GM19372 (cell line): ENCODE measurements at regions not wholly inside any gene's neighbourhood (a gene's known extent, or its start where the extent isn't known, plus 50 kb on each side); places are given as distances from the start of the nearest gene placed in this dataset.
A peak's percentile ranks its signal among the peaks of the same experiment; 100 is the strongest.
"Not testable (repeated sequence)": the region's sequence is repeated elsewhere in the genome, so short reads cannot be mapped to it uniquely, and the experiment has no call there.

Source experiments
- ATAC-seq: cut with Tn5 transposase; IDR thresholded peaks from one replicate; pipeline ENCODE4 v1.9.1; 2021; ENCODE audit warnings: mild to moderate bottlenecking, low read depth, moderate library complexity; ENCODE audit not compliant: unreplicated experiment

GRCh38 chr17:37859451-37859850, 64.8 kb upstream of the TBC1D3K start:
- ATAC-seq: no peak

DNA sequence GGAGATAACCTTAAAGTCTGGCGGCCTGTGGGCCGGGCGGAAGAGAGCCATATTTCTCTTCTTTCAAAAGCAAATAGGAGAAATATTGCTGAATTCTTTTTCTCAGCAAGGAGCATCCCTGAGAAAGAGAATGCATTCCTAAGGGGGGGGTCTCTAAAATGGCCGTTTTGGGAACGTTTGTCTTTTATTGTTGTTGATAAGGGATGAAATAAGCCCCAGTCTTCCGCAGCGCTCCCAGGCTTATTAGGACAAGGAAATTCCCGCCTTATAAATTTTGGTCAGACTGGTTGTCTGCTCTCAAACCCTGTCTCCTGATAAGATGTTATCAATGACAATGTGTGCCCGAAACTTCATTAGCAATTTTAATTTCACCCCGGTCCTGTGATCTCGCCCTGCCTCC, 65.8 kb upstream of the TBC1D3K start:
- ATAC-seq: not testable (repeated sequence)

DNA sequence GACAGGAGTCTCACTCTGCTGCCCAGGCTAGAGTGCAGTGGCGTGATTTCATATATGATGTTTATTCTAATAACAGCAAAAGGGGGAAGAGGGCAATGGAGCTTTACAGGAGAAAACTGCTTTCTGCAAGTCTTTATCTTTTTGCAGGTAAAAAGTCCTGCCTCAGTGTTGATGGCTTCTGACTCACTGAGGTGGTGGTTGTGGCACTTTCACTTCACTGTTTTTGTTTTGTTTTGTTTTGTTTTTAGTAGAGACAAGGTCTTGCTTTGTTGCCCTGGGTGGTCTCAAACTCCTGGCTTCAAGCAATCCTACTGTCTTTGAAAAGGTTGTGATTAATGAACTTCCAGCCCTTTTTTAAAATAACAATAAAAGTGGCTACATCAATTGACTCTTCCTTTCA, 68.0 kb upstream of the TBC1D3K start:
- no peak for ATAC-seq

- no peak for ATAC-seq
Observed at GRCh38 chr17:37849617-37849972, 74.6 kb upstream of the TBC1D3K start.

GRCh38 chr17:37848690-37849616, 75.3 kb upstream of the TBC1D3K start:
- no peak for ATAC-seq

DNA sequence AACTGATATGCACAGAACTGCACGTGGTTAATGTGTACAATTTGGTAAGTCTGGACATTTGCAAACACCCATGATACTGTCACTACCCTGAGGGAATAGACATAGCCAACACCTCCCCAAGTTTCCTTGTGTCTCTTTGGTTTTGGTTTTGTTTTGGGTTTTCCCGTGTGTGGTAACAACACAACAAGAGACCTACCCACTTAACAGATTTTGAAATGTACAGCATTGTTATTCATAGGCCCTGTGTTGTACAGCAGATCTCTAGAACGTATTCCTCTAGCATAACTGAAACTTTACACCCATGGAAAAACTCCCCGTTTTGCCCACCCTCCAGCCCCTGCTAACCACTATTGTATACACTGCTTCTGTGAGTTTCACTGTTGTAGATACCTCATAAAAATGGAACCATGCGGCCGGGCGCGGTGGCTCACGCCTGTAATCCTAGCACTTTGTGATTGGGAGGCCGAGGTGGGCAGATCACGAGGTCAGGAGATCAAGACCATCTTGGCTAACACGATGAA, 76.3 kb upstream of the TBC1D3K start:
- no peak for ATAC-seq

DNA sequence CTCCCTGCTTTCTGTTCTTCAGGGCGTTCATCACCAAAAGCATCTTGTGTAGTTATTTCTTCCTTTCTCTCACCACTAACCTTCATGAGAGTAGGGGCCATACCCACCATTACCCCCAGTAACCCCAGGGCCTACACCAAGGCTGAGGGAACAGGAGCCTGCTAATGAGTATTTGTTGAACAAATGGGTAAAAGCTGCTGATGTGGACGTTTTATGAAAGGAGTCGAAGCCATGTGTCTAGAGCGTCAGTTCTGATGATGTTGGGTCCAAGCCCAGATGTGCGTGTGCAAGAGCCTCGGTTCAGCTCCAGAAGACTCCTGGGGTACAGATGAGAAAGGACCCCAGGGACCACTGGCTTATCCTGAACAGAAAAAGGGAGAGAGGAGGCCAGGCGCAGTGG, 77.1 kb upstream of the TBC1D3K start:
- no peak for ATAC-seq

DNA sequence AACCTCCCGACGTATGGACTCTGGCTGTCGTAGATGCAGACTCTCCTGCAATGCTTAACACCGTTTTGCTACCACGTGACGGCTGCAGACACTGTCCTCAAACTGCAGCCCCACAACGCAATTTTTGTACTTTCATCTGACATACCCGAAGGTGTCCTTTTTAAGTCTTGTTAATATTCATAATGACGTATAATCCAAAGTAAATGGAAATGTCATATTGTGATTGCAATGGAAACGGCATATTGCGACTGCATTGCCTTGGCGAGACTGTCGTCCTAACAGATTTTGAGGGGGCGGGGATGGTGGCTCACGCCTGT, 79.3 kb upstream of the TBC1D3K start:
- ATAC-seq: no peak

DNA sequence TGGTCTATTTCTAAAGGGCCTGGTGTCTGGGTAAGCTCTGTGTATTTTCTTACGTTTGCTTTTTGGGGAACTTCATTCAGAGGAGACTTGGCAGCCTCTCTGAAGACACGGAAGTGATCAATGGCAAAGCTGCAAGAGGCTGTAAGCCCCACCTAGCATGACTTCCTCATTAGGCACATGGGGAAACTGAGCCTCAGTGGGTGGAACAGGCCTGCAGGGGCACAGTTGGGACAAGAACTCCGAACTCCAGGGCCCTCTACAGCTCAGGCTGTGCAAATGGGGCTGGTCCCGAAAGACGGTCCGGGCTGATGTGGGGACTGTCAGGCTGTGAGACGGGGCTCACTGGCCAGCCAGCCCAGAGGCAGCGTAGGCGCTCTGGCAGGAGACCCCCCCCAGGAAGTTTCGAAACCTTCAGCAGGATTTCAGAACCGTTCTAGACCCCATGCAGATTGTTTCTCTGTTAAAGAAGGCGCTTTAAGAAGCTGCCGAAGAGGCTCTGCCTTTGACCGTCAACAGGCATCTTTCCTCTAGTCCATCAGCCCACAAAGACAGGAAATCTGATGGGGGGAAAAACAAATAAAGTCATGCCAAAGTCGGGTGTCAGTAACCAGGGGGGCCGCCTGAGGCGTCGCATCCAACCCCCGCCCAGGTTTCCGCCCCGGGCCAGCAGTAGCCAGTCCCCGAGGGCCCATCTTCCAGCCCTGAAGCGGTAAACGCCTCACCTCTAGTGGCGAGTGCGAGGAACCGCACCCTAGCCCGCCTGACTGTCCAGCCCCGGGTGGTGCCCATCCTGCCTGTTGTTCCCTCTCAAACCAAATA, 79.8 kb upstream of the TBC1D3K start:
- peak; percentile 68 for ATAC-seq

- no peak for ATAC-seq
Observed at GRCh38 chr17:37842401-37842800, 81.8 kb upstream of the TBC1D3K start.

- ATAC-seq: no peak
Observed at GRCh38 chr17:37841232-37841631, 83.0 kb upstream of the TBC1D3K start.

DNA sequence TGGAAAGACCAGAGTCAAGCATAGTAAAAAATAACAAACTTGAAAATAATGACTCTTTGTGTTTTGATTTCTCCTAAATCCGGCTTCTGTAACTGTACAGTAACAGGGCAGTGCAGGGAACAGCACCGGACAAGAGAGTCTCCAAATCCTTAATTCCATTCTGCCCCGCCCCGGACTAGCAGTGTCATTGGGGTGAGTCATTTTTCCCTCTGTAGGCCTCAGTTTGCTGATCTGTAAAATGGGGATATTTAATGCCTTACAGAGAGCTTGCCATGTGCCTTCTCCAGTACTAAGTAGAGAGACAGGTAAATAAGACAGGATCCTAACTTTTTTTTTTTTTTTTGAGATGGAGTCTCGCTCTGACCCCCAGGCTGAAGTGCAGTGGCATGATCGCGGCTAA, 83.6 kb upstream of the TBC1D3K start:
- no peak for ATAC-seq

DNA sequence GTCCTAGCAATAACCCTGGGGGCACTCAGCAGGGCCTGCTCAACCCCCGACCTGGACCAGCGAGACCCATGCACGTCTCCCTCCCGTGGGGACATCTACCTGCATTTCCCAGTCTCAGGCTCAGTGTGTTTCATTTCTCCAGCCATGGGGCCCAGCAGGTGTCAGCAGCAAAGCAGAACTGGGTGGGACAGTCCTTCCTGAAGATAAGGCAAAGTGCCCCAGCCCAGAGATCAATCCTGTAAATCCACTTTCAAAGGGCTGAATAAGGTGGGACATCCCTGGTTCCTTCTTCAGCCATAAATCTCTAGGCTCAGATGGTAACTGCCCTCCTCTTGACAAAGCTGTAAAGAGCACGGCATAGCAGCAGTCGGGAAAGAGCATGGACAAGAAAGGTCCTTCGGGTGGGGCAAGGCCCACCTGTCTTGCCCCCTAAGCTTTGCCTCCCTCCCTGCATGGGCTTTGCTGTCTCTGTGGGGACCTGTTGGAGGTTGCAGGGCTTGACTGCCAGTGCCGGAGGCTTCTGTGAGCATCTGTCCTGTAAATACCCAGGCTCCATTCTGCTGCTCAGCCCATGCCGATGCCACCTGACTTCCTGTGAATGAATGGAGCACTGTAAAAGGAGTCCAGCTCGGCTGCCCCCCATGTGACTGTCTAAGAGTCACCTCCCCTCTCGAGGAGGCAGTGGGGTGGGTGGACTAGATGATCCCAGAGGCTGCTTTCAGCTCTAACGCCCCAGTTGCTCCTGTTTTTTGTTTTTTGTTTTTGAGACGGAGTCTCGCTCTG, 84.8 kb upstream of the TBC1D3K start:
- no peak for ATAC-seq

DNA sequence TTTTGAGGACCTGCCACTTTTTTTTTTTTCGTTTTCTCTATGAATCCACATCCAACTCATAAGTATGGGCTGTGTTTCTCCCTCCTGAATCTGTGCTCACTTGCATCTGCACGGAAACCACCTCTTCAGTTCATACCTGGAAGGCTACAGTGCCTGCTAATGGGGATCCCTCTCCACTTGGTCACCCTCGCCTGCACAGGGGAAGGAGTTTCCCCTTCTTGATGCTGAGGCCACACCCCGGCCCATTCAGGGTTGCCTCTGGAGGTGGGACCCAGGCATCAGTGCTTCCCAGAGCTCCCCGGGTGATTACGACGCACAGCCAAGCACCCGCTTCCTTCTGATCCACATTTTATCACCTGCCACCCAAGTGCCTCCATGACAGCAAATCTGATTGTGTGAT, 85.9 kb upstream of the TBC1D3K start:
- no peak for ATAC-seq

DNA sequence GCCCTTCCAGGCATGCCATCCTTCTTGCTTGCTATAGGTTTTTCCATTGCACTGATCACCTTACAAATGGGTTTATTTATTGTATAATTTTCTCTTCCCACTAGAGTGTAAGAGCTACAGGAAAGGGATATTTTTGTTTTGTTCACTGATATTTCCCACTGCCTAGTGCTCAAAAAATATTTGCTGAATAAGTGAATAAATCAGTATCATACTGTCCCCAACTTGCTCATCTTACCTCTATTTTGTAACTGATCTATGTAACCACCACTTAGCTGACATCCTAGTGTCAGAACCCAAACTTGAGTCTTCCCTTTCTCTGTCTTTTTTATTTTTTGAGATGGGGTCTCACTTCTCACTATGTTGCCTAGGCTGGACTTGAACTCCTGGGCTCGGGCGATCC, 87.6 kb upstream of the TBC1D3K start:
- ATAC-seq: no peak

- ATAC-seq: no peak
Observed at GRCh38 chr17:37834168-37834567, 89.3 kb upstream of the HNF1B start.

- peak; percentile 48 for ATAC-seq
Observed at GRCh38 chr17:37833237-37833859, 88.5 kb upstream of the HNF1B start.

DNA sequence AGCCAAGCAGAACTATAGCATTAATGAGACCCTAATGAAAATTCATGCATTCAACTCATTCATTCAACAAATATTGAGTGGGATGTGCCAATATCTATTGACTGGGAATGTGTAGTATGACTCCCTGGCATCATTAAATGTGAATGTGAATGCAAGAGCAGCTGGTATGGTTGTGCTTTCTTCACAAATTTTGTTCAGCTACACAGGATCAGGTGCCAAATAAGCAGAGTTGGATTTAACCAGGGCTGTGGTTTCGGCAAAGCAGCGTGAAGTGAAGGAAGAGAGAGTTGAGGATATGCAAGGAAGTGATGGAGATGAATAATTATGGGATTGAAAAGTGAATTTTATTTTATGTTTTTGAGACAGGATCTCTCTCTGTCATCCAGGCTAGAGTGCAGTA, 87.1 kb upstream of the HNF1B start:
- ATAC-seq: no peak

GRCh38 chr17:37831492-37831891, 86.6 kb upstream of the HNF1B start:
- ATAC-seq: no peak
